Lung microvascular endothelial cell (primary cell): ENCODE measurements at regions not wholly inside any gene's neighbourhood (a gene's known extent, or its start where the extent isn't known, plus 50 kb on each side); places are given as distances from the start of the nearest gene placed in this dataset.
"Not testable (repeated sequence)": the region's sequence is repeated elsewhere in the genome, so short reads cannot be mapped to it uniquely, and the experiment has no call there.

ENCODE experiments used
- DNase-seq, 2 donors: peaks; one replicate each; pipeline versions ENCODE4 v3.0.0 to v3.0.0-alpha.2; 2010; ENCODE audit warnings: low read depth in 2 of 2

- no peak for DNase-seq
These were observed 70.1 kb downstream of the FBXO4 start for GRCh38 chr5:41995193-41995592.

DNA sequence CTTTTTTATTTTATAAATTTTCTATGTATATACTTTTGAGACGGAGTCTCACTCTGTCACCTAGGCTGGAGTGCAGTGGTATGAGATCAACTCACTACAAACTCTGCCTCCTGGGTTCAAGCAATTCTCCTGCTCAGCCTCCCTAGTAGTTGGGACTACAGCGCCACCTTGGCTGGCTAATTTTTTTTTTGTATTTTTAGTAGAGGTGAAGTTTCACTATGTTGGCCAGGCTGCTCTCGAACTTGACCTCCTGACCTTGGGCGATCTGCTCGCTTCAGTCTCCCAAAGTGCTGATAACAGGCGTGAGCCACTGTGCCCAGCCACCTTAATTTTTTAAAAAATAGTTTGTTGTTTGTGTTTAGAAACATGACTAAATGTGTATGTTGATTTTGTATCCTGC lies 76.6 kb downstream of the FBXO4 start:
- DNase-seq: no peak

DNA sequence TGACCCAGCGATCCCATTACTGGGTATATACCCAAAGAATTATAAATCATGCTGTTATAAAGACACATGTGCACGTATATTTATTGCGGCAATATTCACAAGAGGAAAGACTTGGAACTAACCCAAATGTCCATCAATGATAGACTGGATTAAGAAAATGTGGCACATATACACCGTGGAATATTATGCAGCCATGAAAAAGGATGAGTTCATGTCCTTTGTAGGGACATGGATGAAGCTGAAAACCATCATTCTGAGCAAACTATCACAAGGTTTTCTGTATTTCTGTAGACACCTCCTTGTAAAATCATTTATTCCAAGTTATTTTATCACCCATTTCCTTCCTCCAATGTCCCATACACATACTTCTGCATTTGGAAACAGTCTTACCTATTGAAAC lies 78.8 kb downstream of the FBXO4 start:
- DNase-seq: not testable (repeated sequence)

GRCh38 chr5:42005561-42006153 lies 80.6 kb downstream of the FBXO4 start:
- peak; percentile 21 to 35 for DNase-seq

GRCh38 chr5:42013561-42013960 lies 88.5 kb downstream of the FBXO4 start:
- DNase-seq: no peak

DNA sequence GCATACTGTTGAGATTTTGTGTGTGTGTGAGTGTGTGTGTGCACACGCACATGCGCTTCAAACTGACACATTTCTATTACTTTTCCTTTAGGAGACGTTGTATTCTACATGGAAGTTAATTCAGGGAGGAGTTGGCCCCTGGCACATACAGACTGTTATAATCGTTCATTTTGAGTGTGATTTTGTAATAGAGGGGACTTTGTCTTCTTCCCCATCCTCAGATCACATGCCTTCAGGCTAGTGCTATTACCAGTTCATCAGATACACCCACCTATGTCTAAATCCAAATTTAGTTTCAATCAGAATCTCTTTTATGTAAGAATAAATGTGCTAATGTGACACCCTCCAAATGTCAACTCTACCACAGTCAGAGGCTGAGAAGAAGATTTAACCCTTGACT lies 90.2 kb downstream of the FBXO4 start:
- no peak for DNase-seq

DNA sequence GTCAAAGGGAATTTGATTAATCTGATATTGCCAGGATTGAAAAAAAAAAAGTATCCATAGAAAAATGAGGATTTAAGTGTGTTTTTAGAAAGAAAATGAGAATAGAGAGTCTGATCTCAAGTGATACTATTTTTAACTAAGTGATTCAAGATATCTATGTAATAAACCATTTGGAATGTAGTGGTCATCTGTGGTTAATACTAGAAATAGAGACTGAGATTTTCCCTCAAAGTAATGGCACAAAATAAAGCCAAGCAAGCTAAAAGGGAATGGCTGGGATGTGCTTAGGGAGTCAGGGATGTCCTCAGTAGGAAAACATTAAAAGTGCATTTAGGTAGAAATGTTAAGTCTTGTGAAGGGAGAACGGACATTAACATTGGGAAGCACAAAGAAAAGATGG lies 90.6 kb downstream of the FBXO4 start:
- DNase-seq: no peak

DNA sequence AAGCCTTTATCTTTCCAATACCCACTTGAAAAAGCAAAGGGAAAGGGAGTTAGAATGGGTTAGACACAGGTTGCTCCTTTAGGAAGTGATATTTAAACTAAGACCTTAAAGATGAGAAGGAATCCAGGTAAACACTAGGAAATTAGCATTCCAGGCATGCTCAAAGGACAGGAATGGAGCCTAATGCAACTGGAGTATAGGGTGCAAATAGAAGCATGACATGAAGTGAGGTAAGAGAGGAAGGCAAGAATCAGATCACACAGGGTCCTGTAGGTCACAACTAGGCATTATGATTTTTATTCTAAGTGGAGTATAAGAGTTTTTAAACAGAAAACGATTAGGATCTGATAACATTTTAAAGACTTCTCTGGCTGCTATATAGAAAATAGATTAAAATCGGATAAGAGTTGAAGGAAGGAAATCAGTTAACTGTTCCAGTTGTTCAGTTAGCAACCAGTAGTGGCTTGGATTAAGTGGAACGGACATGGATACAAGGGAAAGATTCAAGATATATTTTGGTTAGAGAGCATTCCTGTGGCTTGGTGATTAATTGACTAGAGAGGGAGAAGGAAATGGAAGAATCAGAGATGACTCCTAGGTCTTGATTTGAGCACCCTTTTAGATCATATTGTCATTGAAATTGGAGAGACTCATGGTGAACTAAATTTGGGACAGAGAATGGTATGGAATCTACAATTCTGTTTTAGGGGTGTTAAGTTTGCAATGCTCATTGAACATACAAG lies 95.9 kb downstream of the FBXO4 start:
- no peak for DNase-seq

GRCh38 chr5:42021923-42022322 lies 96.8 kb downstream of the FBXO4 start:
- DNase-seq: no peak

GRCh38 chr5:42022383-42022972 lies 97.4 kb downstream of the FBXO4 start:
- no peak for DNase-seq

GRCh38 chr5:42026446-42026845 lies 101.4 kb downstream of the FBXO4 start:
- DNase-seq: no peak

DNA sequence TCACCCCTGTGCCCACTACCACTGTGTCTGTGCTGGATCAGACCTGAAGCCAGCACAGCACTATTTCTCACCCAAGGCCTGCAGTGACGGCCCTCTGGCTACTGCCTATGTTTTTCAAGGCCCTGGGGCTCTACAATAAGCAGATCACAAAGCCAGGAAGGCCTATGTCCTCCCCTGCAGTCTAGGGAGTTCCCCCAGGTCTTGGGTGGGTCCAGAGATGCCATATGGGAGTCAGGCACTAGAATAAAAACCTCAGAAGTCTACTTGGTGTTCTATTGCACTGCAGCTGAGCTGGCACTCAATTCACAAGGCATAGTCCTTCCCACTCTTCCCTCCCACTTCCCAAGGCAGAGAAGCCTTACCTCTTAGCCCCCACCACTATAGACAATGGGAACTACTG lies 107.1 kb downstream of the FBXO4 start:
- DNase-seq: no peak

- no peak for DNase-seq
These were observed 110.4 kb downstream of the FBXO4 start for GRCh38 chr5:42035526-42035925.

DNA sequence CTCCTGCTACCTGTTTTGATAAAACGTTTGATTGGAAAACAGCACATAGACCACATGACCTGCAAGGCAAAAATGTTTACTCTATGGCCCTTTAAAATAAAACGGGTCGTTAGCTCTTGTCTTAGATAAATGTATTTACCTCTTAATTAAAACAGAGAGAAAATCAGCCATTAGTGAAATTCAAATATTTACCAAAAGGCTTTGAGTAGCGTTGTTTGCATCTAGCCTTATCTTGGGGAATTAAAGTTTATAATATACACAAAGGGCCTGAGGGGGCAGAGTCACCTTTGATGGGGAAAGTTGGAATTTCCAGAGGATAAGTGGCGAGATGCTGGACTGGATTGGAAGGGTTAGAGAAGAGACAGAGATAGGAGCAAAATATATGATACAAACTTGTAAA lies 111.3 kb downstream of the FBXO4 start:
- no peak for DNase-seq

DNA sequence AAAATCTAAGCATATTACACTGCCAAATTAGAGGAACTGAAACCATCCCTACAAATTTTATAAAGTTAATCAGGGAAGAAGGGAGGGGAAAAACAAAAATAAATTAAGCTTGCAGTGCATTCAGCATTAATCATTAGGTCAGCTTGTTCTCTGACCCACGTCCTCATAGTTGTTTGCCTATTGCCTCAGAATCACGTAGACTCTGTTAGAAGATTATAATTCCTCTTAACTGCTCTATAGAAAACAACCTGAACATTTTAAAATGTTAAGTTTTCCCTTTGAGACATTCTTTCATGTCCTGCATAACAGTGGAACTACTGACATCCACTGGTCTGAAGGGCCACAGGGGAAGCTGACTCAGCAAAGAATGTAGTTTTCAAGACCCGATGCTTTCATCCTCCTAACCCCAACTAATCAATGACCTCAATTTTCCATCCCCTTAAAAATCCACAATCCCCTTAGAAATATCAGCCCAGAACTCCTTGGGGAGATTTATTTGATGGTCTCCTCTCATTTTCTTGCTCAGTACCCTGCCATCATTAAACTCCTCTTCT lies 112.4 kb downstream of the FBXO4 start:
- no peak for DNase-seq

GRCh38 chr5:42043400-42043799 lies 118.3 kb downstream of the FBXO4 start:
- DNase-seq: no peak

GRCh38 chr5:42057254-42057690 lies 132.2 kb downstream of the FBXO4 start:
- DNase-seq: peak; percentile 50 to 66

DNA sequence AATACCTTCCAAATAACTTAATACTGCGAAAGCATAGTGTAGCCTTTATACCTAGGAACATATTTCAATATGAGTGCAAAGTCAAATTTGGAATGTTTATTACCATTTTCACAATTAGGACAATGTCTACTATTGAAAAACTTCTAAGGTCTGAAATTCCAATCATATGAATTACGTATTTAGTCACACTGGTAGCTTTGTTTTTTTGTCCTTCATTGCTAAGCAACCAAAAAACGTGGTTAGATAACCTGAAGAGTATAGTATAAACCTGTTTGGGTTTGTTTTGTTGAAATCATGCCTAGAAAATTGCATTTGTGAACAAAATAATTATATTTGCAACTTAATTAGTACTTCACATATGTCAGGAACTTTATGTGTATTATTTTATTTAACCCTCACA lies 134.2 kb downstream of the FBXO4 start:
- no peak for DNase-seq

GRCh38 chr5:42059778-42060464 lies 134.8 kb downstream of the FBXO4 start:
- DNase-seq: no peak

- DNase-seq: no peak
These were observed 136.0 kb downstream of the FBXO4 start for GRCh38 chr5:42061121-42061520.

DNA sequence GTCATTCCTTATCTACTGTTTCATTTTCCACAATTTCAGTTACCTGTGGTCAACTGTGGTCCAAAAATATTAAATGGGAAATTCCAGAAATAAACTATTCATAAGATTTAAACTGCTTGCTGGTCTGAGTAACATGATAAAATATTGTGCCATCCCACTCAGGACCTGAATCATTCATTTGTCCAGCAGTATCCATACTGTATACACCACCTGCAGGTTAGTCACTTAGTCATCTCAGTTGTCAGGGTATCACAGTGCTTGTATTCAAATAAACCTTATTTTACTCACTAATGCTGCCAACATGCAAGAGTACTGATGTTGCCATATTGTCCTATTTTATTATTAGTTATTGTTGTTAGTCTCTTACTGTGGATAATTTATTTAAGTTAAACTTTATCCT lies 139.7 kb downstream of the FBXO4 start:
- DNase-seq: no peak

DNA sequence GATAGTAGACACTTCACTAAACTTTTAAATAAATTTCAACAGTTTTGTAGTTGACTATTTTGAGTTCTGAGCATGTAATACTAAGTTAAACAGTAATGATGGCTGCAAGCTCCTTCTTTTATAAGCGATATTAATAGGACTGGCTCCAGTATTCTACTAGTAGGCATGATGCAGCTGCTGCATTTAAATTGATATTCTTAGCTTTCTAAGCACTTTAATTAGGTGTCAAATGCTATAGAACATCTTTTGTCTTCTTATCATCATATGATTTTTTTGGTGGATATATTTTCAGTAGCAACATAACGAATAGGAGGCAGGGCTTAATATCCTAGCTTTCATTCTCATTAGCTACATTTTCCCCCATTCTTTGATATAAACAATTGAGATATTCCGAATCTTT lies 141.1 kb downstream of the FBXO4 start:
- DNase-seq: no peak
